AG08396 (cell line): ENCODE measurements at regions not wholly inside any gene's neighbourhood (a gene's known extent, or its start where the extent isn't known, plus 50 kb on each side); places are given as distances from the start of the nearest gene placed in this dataset.
"Not testable (repeated sequence)": the region's sequence is repeated elsewhere in the genome, so short reads cannot be mapped to it uniquely, and the experiment has no call there.

Experiments used
- DNase-seq: peaks from one replicate; pipeline ENCODE4 v3.0.0; 2012; ENCODE audit warnings: low spot score, mixed read lengths

GRCh38 chr7:27032839-27033238 is 63.0 kb downstream of the HOXA1 start:
- no peak for DNase-seq

DNA sequence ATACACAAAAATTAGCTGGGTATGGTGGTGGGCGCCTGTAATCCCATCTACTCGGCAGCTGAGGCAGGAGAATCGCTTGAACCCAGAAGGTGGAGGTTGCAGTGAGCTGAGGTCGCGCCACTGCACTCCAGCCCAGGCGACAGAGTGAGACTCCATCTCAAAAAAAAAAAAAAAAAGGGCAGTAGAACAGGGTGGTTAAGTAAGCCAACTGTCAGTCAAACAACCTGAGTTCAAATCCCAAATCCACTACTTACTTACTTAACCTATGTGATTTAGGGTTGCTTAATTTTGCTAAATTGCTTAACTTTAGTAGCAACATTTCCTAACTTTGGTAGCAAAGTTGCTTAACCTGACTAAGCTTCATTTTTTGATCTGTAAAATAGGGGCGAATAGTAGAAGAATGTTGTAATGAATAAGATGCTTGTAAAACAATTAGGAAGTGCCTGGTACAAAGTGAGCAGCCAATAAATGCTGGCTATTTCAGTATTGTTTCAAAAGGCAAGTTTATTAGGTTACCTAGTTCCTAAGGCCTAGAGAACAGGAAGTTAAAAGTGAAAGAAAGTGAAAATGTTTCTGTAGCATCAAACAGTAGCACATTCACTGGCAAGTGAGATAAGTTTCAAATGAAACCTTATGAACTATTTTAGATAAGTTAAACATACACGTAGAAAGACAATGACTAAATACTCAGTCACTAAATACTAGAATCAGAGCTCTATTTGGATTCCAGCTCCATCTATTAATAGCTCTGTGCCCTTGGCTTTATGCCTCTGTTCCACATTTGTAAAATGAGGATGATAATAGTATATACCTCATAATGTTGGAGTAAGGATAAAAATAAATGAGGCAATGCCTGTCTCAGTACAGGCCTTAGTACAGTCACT is 64.3 kb downstream of the HOXA1 start:
- peak; percentile 53 for DNase-seq

DNA sequence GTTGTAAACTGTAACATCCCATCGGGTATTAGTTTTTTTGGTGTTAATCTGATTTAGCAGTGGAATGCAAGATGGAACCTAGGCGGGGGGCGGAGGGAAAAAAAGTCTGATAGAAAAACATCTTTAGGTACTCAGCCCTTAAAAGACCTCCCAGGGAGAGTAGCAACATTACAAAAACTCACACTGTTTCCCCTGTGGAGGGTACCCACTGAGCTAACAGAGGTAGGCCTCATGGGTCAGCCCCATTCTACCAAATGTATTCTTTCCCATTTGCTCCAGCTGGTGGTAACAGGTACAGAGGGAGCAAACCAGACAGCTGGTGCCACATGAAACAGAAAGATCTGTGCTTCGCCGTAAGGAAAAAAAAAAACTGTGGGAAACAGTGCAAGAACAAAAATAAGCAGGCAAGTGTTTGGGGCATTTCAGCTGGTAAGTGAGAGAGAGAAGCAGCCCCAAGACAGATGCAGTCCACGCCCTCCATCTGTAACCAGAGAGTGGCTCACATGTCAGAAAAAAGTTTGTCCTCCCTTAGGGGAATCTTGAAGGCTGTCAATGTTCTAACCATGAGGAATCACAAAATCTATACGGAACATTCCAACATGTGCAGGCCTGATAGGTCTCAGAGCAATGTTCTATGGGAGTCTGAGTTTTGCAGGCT is 65.3 kb downstream of the HOXA1 start:
- no peak for DNase-seq

- DNase-seq = no peak
Measured at GRCh38 chr7:27025270-27025669, 70.5 kb downstream of the HOXA1 start.

GRCh38 chr7:27010068-27010467 is 85.7 kb downstream of the HOXA1 start:
- no peak for DNase-seq

- DNase-seq = no peak
Measured at GRCh38 chr7:27000496-27000895, 95.3 kb downstream of the HOXA1 start.

DNA sequence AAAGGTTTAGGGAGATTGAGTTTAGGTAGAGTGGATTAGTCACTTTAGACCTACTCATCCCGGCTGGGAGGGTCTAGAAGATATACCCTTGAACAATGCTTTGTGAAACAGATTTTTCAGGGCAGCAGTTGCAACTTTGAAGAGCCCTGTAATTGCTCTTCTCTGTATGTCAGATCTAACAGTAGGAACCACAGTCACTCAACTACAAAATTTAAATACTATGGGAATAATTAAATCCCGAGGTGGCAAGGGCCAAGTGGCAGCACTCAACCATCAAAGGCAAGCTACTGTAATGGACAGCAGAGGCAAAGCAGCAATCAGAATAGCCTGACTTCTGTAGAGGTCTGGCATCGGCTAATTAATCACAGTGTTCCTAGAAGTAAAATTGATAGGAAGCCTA is 97.5 kb downstream of the HOXA1 start:
- not testable (repeated sequence) for DNase-seq

DNA sequence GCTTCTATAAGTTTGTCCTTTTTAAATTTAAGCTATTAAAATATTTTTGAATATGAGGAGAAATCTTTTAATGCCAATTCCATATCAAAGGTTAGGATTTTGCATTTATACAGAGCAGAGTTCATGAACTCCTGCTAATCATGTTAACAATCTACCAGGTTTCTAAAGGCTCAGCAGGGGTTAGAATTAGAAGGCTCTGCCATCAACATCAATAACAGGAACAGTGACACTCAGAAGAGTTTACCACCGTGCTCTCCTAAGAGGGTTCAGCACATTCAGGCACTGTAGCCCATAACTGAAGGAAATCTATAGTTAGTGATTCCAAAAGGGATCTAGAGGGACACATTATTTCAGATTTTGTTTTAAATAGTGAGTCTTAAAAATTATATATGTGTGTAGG is 100.1 kb downstream of the HOXA1 start:
- no peak for DNase-seq

- no peak for DNase-seq
Measured at GRCh38 chr7:26993816-26994810, 101.7 kb downstream of the HOXA1 start.

DNA sequence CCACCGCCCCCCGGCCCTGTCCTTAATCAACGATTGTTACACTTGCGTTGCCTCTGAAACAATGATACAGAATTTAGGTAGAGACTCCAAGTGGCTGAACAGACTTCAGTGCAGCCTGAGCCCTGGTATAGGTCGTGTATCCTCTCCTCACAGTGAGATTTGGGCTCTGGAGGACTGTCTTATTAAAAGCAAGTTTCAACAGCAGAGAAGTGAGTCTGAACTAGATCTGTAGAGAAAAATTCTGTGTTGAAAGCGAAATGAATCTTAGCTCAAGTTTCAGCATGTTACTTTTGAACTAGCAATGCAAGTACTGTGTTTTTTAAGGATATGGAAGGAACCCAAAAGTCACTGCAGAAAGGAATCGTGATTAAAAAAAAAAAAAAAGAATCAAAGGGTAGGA is 103.1 kb downstream of the HOXA1 start:
- no peak for DNase-seq

GRCh38 chr7:26991796-26992195 is 104.0 kb downstream of the HOXA1 start:
- no peak for DNase-seq

GRCh38 chr7:26989897-26990670 is 105.7 kb downstream of the HOXA1 start:
- no peak for DNase-seq

DNA sequence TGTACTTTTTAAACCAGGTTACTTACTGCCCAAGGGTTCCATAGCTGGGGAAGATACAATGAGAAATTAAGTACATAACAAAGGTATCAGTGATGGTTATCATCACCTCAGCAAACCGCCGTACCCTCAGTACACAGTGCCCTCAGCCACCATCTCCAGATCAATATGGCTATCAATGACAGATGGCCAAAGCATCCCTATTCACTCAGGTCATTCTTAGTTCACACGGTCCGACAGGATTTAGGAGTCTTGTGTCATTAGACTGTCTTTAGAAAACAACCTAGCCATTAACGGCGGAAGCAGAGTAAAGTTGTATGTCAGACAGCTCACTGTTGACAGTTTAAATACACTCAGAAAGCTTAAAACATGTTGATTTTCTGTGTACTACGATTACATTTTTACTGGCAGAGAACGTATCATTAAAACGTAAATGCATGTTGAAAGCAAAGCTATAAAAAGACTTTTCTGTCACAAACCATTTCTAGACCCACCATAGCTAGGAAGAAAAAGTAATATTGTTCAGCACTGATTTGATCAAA is 106.9 kb downstream of the HOXA1 start:
- DNase-seq = no peak

- no peak for DNase-seq
Measured at GRCh38 chr7:26987338-26987737, 108.5 kb downstream of the HOXA1 start.

- DNase-seq = no peak
Measured at GRCh38 chr7:26978146-26978545, 113.8 kb upstream of the SKAP2 start.

DNA sequence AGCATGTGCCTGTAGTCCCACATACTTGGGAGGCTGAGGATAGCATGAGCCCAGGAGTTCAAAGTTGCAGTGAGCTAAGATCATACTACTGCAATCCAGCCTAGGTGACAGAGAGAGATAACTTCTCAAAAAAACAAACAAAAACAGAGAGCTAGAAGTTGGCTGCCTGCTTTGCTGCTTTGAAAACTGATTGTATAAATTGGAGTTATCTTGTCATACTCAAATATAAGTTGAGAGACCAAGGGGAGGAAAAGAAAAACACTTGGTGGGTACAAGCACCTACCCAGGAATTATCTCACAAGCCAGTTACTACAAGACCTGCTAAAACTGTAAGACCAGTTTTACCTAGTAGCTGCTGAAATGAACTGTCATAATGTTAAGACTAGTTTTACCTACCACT is 112.5 kb upstream of the SKAP2 start:
- no peak for DNase-seq

- not testable (repeated sequence) for DNase-seq
Measured at GRCh38 chr7:26971924-26972323, 107.5 kb upstream of the SKAP2 start.

- no peak for DNase-seq
Measured at GRCh38 chr7:26965724-26966123, 101.3 kb upstream of the SKAP2 start.

- no peak for DNase-seq
Measured at GRCh38 chr7:26964156-26964808, 99.9 kb upstream of the SKAP2 start.

DNA sequence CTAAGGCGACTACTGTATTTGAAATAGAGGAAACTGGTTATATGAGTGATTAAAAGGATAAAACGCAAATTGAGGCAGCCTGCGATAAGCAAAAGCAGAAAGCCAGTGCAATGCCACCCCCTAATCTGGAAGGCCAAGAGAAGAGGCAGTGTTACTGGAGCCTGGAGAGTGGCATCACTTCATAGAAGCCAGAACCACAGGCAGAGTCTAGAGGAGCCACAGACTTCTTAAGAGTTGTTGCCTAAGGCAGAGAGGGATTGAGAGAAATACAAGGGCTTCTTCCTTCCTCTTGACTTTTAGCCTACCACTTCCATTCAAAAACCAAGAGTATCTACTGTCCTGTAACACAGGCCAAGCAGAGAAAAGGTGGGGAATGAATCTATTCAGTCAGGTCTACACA is 94.9 kb upstream of the SKAP2 start:
- no peak for DNase-seq

DNA sequence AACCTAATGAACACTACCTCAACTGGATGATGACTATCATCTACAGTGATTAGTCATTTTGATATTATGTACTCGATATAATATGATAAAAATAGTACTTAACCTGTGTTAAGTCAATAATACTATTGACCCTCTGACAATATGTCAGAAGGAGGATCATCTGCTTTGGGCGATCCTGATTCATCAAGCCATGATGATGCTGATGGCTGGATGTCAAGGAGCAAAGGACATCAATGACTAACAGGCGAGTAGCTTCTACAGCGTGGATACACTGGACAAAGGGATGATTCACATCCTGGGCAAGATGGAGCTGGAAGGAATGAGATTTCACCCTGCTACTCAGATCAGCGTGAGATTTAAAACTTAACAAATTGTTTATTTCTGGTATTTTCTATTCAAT is 94.4 kb upstream of the SKAP2 start:
- DNase-seq = peak; percentile 31
